Effector memory CD4-positive, alpha-beta T cell (primary cell): ENCODE measurements at regions not wholly inside any gene's neighbourhood (a gene's known extent, or its start where the extent isn't known, plus 50 kb on each side); places are given as distances from the start of the nearest gene placed in this dataset.

Experiments
- DNase-seq, 3 donors: peaks; one replicate each; pipeline ENCODE4 v3.0.0-alpha.2; 2020
- H3K27ac ChIP-seq: 2 replicates; pipeline ENCODE4 v1.7.0; 2013; ENCODE audit warnings: mild to moderate bottlenecking, low read length, moderate library complexity; ENCODE audit not compliant: insufficient read depth, poor library complexity, severe bottlenecking
- H3K27me3 ChIP-seq: replicated peaks from 2 replicates; pipeline ENCODE4 v1.7.0; 2013; ENCODE audit warnings: mild to moderate bottlenecking, low read length; ENCODE audit not compliant: insufficient read depth, control insufficient read depth, poor library complexity, severe bottlenecking
- H3K36me3 ChIP-seq: 2 replicates; pipeline ENCODE4 v1.7.0; 2013; ENCODE audit warnings: mild to moderate bottlenecking, low read length, moderate library complexity; ENCODE audit not compliant: control insufficient read depth, insufficient read depth
- H3K4me1 ChIP-seq: 2 replicates; pipeline ENCODE4 v1.7.0; 2013; ENCODE audit warnings: low read length, mild to moderate bottlenecking; ENCODE audit not compliant: control insufficient read depth, insufficient read depth, poor library complexity, severe bottlenecking
- H3K4me3 ChIP-seq: 2 replicates; pipeline ENCODE4 v1.7.0; 2013; ENCODE audit warnings: low read length, low read depth, mild to moderate bottlenecking; ENCODE audit not compliant: insufficient read depth, poor library complexity, severe bottlenecking
- H3K9me3 ChIP-seq: 2 replicates; pipeline ENCODE4 v1.7.0; 2013; ENCODE audit warnings: mild to moderate bottlenecking, low read length, moderate library complexity; ENCODE audit not compliant: control insufficient read depth

DNA sequence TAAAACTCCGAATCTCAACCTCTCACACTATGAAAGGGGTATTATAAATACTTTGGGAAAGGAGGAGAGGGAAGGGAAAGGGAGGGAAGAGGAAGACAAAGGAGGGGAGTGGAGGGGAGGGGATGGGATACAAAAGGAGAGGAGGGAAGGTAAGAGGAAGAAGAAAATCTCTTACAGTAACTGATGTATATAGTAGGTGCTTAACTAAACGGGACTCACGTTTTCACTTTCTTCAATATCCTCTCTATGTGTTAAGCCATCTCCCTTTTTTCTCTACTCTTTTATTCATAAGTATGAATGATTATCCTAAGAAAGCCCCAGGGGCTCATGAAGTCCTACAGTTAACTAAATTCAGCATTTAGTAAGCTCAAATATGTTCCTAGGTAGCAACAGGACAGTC is 729.6 kb upstream of the NR2F2 start:
- no peaks in the 10 kb centered on the region for H3K4me1 ChIP-seq
- no peak overlapping the region for H3K4me3 ChIP-seq
- no peaks in the 10 kb centered on the region for H3K9me3 ChIP-seq
- no peaks in the 10 kb centered on the region for H3K27me3 ChIP-seq
- DNase-seq = no peak
- H3K27ac ChIP-seq = no peak overlapping the region
- H3K36me3 ChIP-seq = no peaks in the 10 kb centered on the region

DNA sequence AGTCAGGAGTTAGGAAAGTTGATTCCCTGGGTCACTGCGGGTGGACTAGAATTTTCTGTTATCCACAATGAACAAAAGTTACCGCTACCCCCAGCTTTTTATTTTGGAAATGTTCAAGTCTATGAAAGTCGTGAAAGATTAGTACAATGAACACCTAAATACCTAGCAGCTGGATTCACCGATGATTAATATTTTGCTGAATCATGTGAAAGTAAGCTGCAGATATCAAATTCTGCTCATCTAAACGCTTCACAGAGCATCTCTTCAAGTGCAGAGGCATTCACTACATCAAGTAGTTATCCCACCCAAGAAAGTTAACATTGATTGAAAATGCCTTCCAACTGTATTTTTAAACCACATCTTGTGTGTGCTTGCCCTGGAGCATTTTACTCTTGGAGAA is 729.0 kb upstream of the NR2F2 start:
- Histone ChIP-seq H3K36me3 (no peaks in the 10 kb centered on the region), H3K27me3 (no peaks in the 10 kb centered on the region), H3K27ac (no peak overlapping the region), H3K4me1 (no peaks in the 10 kb centered on the region), H3K4me3 (no peak overlapping the region), H3K9me3 (no peaks in the 10 kb centered on the region)
- DNase-seq = no peak

DNA sequence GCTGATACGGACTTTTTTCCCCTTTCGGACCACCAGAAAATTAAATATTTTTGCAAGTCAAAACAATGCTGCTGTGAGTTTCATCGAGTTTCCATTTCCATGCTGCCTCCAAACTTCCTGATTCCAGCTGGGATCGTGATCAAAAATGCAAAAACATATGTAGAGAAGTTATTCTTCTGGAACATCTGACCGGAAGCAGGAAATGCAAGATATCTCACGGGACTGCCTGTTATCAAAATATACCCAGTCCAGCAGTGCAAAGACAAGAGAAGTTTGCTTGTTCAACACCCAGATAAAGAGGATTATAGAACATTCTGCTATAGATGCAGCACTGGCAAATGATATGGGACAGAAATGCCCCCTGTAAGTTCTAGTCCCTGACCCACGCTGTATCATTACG is 726.7 kb upstream of the NR2F2 start:
- no peak for DNase-seq

DNA sequence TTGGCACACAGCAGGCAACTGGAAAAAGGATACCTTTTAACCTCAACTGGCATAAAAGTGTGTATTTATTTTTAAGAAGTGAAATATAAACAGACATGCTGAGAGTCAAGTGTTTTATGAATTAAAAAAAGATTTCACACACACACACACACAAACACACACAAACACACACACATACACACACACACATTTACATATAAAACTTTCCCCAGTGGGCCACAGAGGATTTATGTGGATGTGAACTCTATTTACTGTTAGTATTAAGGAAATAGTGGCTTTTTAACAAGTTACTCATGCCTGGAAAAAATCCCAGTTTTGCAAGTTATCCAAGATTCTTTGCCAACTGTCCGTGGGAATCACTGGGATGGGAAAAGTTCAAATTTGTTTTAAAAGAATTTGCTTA is 725.9 kb upstream of the NR2F2 start:
- Histone ChIP-seq H3K27me3 (no peaks in the 10 kb centered on the region), H3K4me1 (no peaks in the 10 kb centered on the region), H3K9me3 (no peaks in the 10 kb centered on the region), H3K4me3 (no peak overlapping the region), H3K27ac (no peak overlapping the region), H3K36me3 (no peaks in the 10 kb centered on the region)
- DNase-seq = no peak

More for the DNA sequence above, 726.7 kb upstream of the NR2F2 start:
- Histone ChIP-seq H3K9me3 (no peaks in the 10 kb centered on the region), H3K4me3 (no peak overlapping the region), H3K27me3 (no peaks in the 10 kb centered on the region), H3K4me1 (no peaks in the 10 kb centered on the region), H3K27ac (no peak overlapping the region), H3K36me3 (no peaks in the 10 kb centered on the region)

DNA sequence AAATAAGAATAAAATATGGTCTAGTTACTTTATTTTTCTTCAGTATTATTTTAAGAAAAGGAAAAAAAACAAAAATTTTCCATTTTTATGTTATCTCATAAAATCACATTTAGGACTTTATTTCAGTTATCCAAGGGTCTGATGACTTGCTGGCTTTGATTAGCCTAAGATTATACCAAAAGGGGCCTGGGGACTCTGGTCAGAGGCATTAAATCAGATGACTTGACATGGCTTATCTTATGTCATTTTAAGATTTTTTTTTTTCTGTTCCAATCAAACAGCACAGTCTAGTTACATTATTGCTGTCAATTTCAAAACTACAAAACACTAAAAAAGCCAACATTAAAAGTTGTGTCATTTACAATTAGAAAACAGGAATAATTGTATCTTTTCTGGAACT is 725.4 kb upstream of the NR2F2 start:
- H3K9me3 ChIP-seq = no peaks in the 10 kb centered on the region
- no peaks in the 10 kb centered on the region for H3K36me3 ChIP-seq
- H3K27ac ChIP-seq = no peak overlapping the region
- H3K4me3 ChIP-seq = no peak overlapping the region
- no peak for DNase-seq
- no peaks in the 10 kb centered on the region for H3K4me1 ChIP-seq
- no peaks in the 10 kb centered on the region for H3K27me3 ChIP-seq

DNA sequence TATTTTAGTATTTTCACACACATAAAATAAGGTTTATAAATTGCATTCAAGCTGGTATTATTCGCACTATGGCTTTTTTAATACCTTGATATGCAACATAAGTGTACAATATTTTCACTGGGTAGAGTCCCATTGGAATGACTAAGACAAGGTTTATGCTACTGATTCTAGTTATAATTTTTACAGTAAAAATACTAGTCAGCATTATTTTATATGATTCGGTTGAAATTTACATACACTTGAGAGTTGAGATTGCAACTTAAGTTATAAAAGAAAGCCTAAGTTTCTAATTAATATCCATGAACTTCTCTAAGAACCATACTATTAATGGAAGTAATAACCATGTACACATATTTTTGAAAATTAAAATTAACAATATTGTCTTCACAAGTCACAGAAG is 723.9 kb upstream of the NR2F2 start:
- no peak for DNase-seq
- Histone ChIP-seq H3K4me1 (no peaks in the 10 kb centered on the region), H3K27me3 (no peaks in the 10 kb centered on the region), H3K9me3 (no peaks in the 10 kb centered on the region), H3K4me3 (no peak overlapping the region), H3K27ac (no peak overlapping the region), H3K36me3 (no peaks in the 10 kb centered on the region)

DNA sequence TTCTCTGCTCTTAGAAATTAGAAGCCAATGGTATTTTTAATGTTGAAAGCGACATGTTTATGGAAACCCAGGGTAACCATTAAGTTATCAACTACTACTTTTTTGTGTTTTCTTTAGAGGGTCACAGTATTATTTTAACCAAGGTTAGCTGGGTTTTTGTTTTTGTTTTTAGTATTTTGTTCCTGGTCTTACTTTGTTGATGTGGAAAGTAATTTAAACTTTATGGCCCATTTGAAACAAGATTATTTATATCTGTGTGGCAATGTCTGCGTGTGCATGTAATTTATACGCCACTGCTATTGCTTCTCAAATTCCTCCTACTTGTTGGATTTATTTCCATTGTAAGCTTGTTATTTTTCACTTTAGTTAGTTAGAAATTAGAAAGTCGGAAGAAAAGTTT is 722.1 kb upstream of the NR2F2 start:
- Histone ChIP-seq H3K36me3 (no peaks in the 10 kb centered on the region), H3K4me3 (no peak overlapping the region), H3K27ac (no peak overlapping the region), H3K4me1 (no peaks in the 10 kb centered on the region), H3K27me3 (no peaks in the 10 kb centered on the region), H3K9me3 (no peaks in the 10 kb centered on the region)
- no peak for DNase-seq

DNA sequence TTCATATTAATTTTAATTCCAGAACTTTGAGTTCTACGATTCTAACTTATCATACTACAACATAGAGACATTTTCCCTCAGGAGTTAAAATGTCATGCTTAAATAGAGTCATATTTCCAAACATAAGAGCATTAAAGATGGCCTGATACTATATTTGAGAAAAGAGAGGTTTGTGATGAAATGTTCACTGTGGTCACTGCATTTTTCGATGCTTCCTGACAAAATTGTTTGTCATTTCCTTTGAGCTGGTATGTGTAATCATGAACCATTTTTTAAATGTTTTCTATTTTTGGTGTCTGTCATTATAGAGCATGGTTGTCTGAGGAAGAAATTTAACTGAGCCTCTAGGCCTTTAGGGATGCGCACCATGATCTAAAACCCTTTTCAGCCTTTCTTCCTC is 721.4 kb upstream of the NR2F2 start:
- Histone ChIP-seq H3K9me3 (no peaks in the 10 kb centered on the region), H3K36me3 (no peaks in the 10 kb centered on the region), H3K4me3 (no peak overlapping the region), H3K4me1 (no peaks in the 10 kb centered on the region), H3K27me3 (no peaks in the 10 kb centered on the region), H3K27ac (no peak overlapping the region)
- no peak for DNase-seq

DNA sequence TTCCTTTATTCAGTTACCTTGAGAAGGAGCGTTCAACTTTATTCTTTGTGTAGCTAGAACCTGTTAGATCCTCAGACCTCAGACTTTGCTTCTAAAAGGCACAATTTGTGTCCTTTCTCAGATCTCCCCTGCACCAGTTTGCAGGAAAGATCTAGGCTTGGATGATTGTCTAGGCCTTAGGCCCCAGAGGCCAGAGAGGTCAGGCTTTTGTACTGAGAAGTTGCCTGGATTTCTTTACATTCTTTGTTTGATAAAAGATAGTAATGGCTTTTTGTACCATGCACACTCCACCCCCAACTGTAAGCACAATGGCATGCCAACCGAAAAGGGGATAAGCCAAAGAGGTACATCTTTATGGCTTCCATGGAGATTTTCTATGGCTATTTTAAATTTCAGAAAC is 719.6 kb upstream of the NR2F2 start:
- Histone ChIP-seq H3K36me3 (no peaks in the 10 kb centered on the region), H3K27me3 (no peaks in the 10 kb centered on the region), H3K27ac (no peak overlapping the region), H3K9me3 (no peaks in the 10 kb centered on the region), H3K4me3 (no peak overlapping the region), H3K4me1 (no peaks in the 10 kb centered on the region)
- no peak for DNase-seq

DNA sequence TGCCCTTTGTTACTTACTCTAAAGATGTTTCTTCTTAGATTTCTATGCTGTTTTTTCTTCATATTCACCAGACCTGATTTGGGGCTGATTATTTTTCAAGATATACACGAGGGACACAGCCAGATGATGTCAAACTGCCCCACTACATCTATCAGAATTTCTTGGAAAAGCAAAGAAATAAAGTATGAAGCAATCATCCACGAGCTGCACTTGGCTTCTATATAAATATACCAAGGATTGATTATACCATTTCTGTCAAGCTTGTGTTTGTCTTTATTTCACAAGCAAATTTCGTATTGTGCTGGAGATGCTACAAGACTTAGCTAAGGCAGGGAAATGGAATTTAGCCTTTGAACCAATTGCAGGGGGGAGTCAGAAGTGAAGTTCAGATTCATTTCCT is 715.1 kb upstream of the NR2F2 start:
- Histone ChIP-seq H3K9me3 (no peaks in the 10 kb centered on the region), H3K36me3 (no peaks in the 10 kb centered on the region), H3K4me3 (no peak overlapping the region), H3K27ac (no peak overlapping the region), H3K27me3 (no peaks in the 10 kb centered on the region), H3K4me1 (no peaks in the 10 kb centered on the region)
- DNase-seq = no peak

DNA sequence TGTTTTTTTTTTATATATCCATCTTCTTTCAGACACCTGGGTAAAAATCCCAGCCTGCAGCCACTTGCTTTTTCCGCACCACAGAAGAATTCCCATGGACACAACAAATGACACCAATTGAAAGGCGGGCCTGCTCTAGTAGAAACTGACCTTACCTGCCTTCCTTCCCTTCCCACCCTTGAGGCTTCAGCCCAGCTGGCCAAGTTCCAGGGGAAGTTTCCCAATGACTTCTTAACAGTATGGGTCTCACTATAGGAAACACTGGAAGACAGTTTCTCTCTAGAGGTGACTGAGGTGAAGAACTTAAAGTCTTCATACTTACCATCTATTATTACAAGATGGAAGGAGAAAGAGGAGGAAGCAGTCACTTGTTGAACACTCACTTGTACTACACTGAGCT is 714.2 kb upstream of the NR2F2 start:
- H3K27me3 ChIP-seq = no peaks in the 10 kb centered on the region
- no peaks in the 10 kb centered on the region for H3K9me3 ChIP-seq

More for the DNA sequence above, 714.2 kb upstream of the NR2F2 start:
- DNase-seq = no peak
- no peaks in the 10 kb centered on the region for H3K36me3 ChIP-seq
- H3K27ac ChIP-seq = no peak overlapping the region
- H3K4me1 ChIP-seq = no peaks in the 10 kb centered on the region
- H3K4me3 ChIP-seq = no peak overlapping the region
